HG02588 (cell line): ENCODE measurements at regions not wholly inside any gene's neighbourhood (a gene's known extent, or its start where the extent isn't known, plus 50 kb on each side); places are given as distances from the start of the nearest gene placed in this dataset.
"Not testable (repeated sequence)": the region's sequence is repeated elsewhere in the genome, so short reads cannot be mapped to it uniquely, and the experiment has no call there.

Experiments
- ATAC-seq: cut with Tn5 transposase; IDR thresholded peaks from one replicate; pipeline ENCODE4 v1.9.1; 2021; ENCODE audit warnings: mild to moderate bottlenecking, moderate library complexity; ENCODE audit not compliant: unreplicated experiment

GRCh38 chr21:35548904-35549615 is 500.0 kb upstream of the RUNX1 start:
- no peak for ATAC-seq

GRCh38 chr21:35547946-35548774 is 499.1 kb upstream of the RUNX1 start:
- ATAC-seq = no peak

GRCh38 chr21:35543746-35544145 is 494.6 kb upstream of the RUNX1 start:
- no peak for ATAC-seq

DNA sequence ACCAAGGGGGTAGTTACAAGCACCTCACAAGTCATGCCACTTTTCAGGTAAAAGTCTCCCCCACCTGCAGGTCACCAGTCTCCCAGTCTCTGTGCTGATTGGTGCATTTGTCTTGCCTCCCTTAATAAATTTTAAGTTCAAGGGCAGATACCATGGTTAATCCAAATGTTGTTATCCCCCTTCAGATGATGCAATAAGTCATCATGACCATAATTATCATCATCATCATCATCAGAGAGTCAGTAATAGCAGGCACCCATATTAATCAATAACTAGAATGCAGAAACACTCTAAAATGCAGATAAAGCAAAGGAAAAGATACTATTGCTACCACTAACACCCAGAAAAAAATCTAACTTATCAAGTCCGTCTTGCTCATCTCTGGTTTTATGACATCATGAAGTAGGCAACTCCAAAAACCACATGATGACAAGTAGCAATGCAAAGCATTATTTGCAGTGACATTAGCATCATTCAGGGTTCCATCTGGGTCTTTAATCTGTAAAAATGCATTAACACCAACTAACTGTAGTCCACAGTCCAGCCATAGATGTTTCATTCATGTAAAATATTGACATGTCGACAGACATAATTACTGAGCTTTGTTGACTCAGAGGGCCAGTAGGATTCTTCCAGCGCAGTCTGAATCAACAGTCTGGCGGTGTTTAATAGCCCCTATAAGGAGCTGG is 492.0 kb upstream of the RUNX1 start:
- ATAC-seq = no peak

GRCh38 chr21:35538386-35538785 is 489.3 kb upstream of the RUNX1 start:
- no peak for ATAC-seq

- no peak for ATAC-seq
Observed at GRCh38 chr21:35537604-35538003, 488.5 kb upstream of the RUNX1 start.

GRCh38 chr21:35533893-35534292 is 484.8 kb upstream of the RUNX1 start:
- no peak for ATAC-seq

DNA sequence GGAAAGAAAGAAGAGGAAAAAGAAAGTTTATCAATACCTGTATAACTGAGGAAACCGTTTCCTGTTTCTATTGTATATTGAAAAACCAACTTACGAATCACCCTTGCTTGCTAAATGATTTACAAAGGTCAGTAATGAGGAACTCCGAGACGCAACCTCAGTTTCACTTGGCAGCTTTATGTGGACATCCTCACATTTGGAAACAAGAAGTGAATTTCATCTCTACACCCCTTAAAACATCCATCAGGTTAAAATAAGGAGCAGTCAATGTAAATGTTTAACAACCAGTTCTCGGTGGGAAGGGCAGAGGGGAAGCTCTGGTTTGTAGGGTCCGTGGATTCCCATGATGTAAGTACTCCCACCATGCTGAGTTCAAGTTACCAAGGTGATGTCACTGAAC is 481.7 kb upstream of the RUNX1 start:
- ATAC-seq = no peak

DNA sequence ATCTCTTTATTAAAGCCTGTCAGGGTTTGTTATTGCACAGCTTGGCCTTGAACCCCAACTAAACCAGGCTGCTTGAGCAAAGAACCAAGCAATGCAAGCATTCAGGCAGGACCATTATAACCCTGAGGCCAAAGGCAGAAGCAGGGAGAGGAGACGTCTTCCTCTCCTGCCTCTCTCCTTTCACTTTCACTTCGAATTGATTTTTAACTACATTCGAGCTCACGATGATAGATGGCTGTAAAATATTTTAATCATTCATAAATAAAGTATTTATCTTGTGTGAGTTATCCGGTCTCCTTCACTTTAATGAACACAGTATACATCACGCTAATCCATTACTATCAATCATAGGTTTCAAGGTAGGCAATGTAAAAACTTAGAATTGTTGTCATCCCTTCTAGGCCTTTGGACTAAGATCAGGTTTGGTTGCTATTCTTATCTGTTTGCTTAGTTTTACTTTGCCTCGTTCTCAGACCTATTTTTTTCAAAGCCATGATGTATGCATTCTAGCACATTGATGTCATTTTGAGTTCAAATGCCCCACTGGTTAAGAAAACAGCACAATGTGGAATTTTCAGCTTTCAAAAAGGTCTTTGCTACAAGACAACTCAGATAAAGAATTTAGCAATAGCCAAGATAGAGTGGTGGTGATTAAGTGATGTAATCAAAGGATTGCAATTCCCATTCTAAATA is 480.2 kb upstream of the RUNX1 start:
- ATAC-seq = no peak

DNA sequence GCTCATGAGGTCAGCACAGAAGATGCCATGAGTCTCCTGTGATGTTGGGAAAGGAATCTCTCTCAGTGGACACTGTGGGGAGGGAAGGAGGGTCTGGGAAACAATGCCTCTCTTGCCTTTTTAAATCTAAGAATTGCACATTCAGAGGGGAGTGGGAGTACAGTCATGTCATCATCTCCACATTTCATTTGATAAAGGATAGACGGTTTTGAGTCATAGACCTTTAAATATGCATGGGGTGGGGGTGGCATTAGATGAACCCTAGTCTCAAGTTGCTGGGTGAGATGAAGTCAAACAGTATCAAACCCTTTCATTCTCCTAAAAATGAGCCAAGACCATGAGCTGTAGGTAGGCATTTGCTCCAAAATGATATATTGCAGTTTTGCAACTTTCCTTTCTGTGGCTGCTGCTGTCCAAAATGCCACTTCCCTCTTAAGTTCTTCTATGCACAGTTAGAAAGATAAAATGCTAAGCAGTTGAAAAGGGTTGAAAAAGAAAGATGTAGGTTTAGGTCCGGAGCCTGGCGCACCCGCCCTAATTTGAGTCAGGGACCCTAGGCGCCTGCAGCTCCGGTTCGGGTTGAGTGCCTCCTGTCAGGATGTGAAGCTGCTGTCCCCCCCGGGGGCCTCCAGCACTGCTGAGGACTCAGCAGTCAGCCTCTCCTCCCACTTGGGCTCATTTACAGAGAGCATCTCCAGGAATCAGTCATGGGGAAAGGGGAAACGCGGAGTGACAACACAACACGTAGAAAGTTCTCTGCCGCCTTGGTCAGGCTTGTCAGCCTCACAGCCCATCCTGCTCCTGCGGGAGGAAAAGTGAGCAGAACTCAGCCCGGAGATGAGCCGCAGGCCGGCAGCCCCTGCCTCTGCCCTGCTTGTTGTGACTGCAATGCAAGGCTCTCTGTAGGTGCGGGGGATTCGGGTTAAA is 479.3 kb upstream of the RUNX1 start:
- no peak for ATAC-seq

DNA sequence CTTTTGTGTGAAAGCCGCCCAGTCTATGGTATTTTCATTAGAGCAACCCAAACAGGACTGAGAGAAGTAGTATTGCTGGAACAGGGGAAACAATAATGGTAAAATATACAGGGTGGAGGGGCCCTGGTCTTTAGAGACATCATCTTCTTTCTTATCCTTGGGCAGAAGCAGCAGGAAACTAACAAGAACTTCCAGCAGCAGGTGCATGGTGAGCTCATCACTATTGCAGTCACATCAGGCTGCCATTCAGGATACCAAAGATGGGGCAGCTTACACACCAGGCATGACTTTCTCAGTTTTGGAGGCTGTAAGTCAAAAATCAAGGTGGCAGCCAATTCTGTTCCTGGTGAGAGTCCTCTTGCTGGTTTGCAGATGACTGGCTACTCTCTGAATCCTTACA is 478.3 kb upstream of the RUNX1 start:
- no peak for ATAC-seq

- no peak for ATAC-seq
Observed at GRCh38 chr21:35525443-35525842, 476.3 kb upstream of the RUNX1 start.

DNA sequence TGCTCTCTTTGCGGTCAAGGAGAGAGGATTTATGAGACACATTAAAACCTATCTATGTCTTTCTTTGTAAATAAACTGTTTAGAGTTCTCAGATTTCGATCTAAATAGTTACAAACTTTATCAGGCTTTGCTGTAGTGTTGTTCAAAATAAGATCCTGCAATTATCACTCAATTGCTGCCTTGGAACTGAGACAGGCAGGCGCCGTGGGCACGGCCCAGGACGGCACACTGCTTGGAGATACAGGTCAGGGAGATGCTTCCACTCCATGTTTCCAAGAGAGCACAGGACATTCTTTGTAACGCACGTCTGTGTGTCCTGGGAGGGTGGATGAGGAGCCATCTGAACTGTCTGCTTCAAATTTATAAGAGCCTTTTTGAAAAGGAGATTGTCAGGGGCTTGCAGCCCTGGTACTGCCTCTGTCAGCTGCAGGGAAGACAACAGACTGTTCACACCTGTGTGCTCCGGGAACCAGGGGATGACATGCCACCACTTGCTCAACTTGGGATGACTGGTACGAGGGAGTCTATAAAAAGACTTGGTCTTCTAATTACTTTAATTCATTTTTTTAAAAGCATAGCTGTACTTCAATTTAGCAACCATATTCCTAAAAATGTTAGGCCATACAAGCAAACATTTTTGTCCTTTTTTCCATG is 472.9 kb upstream of the RUNX1 start:
- no peak for ATAC-seq

DNA sequence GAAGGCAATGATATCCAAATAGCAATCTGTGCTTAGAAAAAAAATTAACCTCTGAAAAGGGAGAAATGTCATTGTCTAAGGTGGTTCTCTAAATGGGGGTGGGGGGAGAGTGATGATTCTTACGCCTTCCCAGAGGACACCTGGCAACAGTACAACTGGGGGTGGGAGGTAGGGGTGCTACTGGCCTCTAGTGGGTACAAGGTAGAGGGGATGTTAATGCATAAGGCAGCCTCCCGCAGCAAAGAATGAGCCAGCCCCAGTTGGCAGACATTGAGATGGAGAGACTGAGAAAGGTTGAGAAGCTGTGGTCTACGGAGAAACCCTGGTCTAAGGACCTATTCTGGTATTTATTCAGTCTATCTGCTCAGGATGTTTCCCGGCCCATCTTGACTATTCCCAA is 472.2 kb upstream of the RUNX1 start:
- ATAC-seq = no peak

DNA sequence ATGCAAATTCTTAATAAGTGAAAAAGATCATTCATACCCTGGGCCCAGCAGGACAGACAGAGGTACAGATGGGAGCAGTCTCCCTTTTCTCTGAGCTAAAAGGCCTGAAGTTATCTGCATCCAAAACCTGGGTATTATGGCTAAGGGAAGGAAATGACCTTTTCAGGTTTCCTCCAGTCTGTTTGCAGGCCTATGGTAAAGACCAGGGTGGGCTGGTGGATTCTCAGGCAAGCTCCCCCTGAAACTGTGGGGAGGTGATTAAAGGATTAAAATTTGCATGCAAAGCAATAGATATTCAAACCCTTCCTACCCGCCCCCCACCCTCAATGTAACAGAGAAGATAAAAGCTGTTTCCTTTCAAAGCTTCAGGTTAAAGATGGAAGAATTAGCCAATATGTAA is 471.8 kb upstream of the RUNX1 start:
- ATAC-seq = no peak

DNA sequence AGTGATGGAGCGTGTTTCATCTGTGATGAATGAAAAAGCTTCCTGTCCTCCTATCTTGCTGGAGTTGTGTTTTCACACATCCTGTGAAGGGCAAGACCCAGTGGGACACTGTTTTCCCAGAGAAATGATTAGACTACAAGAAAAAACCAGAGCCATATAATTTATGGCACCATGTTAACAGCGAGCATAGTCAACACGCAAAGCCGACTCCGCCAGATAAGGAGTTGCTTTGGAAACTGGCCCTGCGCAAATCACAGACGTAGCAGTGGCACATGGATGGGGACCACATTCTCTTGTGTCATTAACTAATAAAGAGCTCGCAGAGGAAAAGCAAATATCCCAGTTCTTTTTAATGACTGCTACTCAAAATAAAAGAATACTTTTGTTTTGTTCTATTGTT is 471.2 kb upstream of the RUNX1 start:
- ATAC-seq = no peak

GRCh38 chr21:35517865-35518264 is 468.8 kb upstream of the RUNX1 start:
- ATAC-seq = no peak

GRCh38 chr21:35516292-35516691 is 467.2 kb upstream of the RUNX1 start:
- not testable (repeated sequence) for ATAC-seq

DNA sequence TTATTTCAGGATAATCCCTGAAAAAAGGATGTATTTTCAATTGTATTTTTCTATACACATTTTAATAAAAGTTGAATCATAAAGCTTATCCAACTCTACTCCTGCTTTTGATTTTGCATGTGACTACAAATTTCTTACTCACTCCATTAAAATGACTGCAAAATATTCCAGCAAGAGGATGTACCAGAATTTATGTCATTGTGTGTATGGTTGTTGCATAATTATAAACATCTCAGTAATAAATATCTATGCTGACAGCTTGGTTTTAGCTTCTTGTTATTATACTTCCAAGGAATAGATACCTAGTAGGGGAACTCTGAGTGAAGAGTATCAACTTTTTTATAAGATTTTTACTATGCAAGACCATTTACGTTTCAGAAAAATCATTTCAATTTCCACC is 463.2 kb upstream of the RUNX1 start:
- ATAC-seq = no peak

DNA sequence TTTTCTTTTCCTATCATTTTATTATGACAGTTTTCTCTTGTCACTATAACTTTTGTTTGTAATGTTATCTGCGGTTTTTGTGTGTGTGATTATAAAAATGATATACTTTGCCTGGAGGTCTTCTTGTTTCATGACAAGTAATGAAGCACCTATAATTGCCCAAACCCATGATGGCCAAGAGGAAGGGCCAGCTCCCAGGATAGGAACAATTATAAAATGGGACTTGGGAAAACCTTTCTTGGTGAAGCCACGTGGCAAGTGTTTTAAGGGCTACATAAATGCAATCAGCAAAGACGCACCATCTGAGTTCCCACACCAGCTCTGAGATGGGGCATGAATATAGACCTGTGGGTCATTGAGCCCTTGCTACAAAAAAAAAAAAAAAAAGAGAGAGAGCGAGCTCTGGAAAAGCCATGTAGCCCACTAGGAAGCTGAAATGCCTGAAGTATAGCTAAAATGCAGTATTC is 462.6 kb upstream of the RUNX1 start:
- no peak for ATAC-seq
